ENCODE measurements at regions not wholly inside any gene's neighbourhood (a gene's known extent, or its start where the extent isn't known, plus 50 kb on each side); places are given as distances from the start of the nearest gene placed in this dataset.

GRCh38 chr15:94677202-94677790, 445.9 kb downstream of the MCTP2 start:
- DNase-seq (ENCODE audit: low read depth in 2 of 2): no peak

GRCh38 chr15:94682171-94682570, 450.8 kb downstream of the MCTP2 start:
- no peak for DNase-seq (ENCODE audit: low read depth in 2 of 2)

GRCh38 chr15:94683902-94684301, 452.5 kb downstream of the MCTP2 start:
- no peak for DNase-seq (ENCODE audit: low read depth in 2 of 2)

GRCh38 chr15:94691169-94691568, 459.8 kb downstream of the MCTP2 start:
- DNase-seq (ENCODE audit: low read depth in 2 of 2): no peak

- no peak for DNase-seq (ENCODE audit: low read depth in 2 of 2)
Observed at GRCh38 chr15:94692710-94693109, 461.3 kb downstream of the MCTP2 start.

GRCh38 chr15:94700211-94700610, 468.9 kb downstream of the MCTP2 start:
- no peak for DNase-seq (ENCODE audit: low read depth in 2 of 2)

- no peak for DNase-seq (ENCODE audit: low read depth in 2 of 2)
Observed at GRCh38 chr15:94701281-94701985, 470.1 kb downstream of the MCTP2 start.

- no peak for DNase-seq (ENCODE audit: low read depth in 2 of 2)
Observed at GRCh38 chr15:94703596-94703995, 472.2 kb downstream of the MCTP2 start.

GRCh38 chr15:94704421-94704820, 473.1 kb downstream of the MCTP2 start:
- DNase-seq (ENCODE audit: low read depth in 2 of 2): no peak

GRCh38 chr15:94704946-94705345, 473.6 kb downstream of the MCTP2 start:
- no peak for DNase-seq (ENCODE audit: low read depth in 2 of 2)

- no peak for DNase-seq (ENCODE audit: low read depth in 2 of 2)
Observed at GRCh38 chr15:94709319-94709718, 478.0 kb downstream of the MCTP2 start.

GRCh38 chr15:94722024-94722636, 490.8 kb downstream of the MCTP2 start:
- DNase-seq (ENCODE audit: low read depth in 2 of 2): no peak

- no peak for DNase-seq (ENCODE audit: low read depth in 2 of 2)
Observed at GRCh38 chr15:94723801-94724200, 492.4 kb downstream of the MCTP2 start.

GRCh38 chr15:94731286-94731685, 499.9 kb downstream of the MCTP2 start:
- no peak for DNase-seq (ENCODE audit: low read depth in 2 of 2)

GRCh38 chr15:94734460-94734859, 503.1 kb downstream of the MCTP2 start:
- DNase-seq (ENCODE audit: low read depth in 2 of 2): no peak

- no peak for DNase-seq (ENCODE audit: low read depth in 2 of 2)
Observed at GRCh38 chr15:94736236-94736635, 504.9 kb downstream of the MCTP2 start.

GRCh38 chr15:94739639-94740038, 508.3 kb downstream of the MCTP2 start:
- DNase-seq (ENCODE audit: low read depth in 2 of 2): no peak

- DNase-seq (ENCODE audit: low read depth in 2 of 2): no peak
Observed at GRCh38 chr15:94740469-94740868, 509.1 kb downstream of the MCTP2 start.

GRCh38 chr15:94743668-94744067, 512.3 kb downstream of the MCTP2 start:
- no peak for DNase-seq (ENCODE audit: low read depth in 2 of 2)

- DNase-seq (ENCODE audit: low read depth in 2 of 2): no peak
Observed at GRCh38 chr15:94744080-94744793, 512.9 kb downstream of the MCTP2 start.

GRCh38 chr15:94745371-94745770, 514.0 kb downstream of the MCTP2 start:
- DNase-seq (ENCODE audit: low read depth in 2 of 2): no peak

- no peak for DNase-seq (ENCODE audit: low read depth in 2 of 2)
Observed at GRCh38 chr15:94747510-94747909, 516.1 kb downstream of the MCTP2 start.

Data from stimulated activated CD8-positive, alpha-beta memory T cell treated with anti-CD3 and anti-CD28 coated beads, Interleukin-2, amount 100 ng/mL, for 48 hours (primary cell).